ENCODE measurements at regions not wholly inside any gene's neighbourhood (a gene's known extent, or its start where the extent isn't known, plus 50 kb on each side); places are given as distances from the start of the nearest gene placed in this dataset.

DNA sequence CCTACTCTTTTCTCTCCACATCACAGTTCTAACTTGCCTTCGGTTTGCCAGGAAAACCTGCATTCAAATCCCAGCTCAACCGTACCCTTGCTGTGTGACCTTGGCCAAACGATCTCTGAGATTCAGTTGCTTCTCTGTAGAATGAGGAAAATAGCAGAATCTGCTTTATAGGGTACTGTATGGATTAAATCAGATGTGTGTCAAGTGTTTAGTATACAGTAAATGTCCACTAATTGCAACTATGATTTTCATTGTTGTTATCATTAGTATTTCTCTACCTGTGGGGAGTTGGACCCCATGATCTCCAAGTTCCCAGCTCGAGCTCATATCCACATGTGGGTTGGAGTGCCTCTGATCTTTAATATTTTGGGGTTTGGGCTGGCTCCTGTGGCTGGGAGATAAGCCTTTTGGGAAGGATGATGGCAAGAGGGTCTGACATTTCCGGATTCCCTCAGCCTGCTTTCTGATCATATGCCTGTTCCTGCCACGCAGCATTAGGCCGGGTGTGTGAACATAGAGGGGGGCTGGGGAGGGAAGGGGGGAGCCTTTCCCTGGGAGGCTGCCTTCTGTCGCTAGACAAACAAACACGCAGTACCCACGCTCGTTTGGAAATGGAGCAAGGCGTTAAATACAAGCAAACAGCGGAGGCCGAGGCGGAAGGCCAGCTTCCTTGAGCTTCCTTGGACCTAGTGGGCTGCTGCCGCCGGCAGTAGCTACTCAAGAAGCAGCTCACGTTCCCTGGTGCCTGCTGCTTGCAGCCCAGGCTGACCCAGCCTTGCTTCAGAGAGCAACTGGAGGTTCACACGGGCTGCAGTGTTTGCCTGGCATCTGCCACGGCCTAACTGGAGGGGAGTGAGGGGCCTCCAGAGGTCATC lies 213.5 kb upstream of the LHX5 start:
- H3K4me3 ChIP-seq (ENCODE audit: low read length) = no peak overlapping the region
- no peaks in the 10 kb centered on the region for H3K36me3 ChIP-seq (replicated peaks; ENCODE audit: insufficient read depth, low read length)
- no peak overlapping the region for H3K9ac ChIP-seq (ENCODE audit: low read length)
- H3K4me1 ChIP-seq (ENCODE audit: low read length) = no peaks in the 10 kb centered on the region
- H2AFZ ChIP-seq (ENCODE audit: low read length) = no peak overlapping the region
- H3K27ac ChIP-seq (ENCODE audit: low read length) = no peak overlapping the region
- H3K9me3 ChIP-seq (replicated peaks; ENCODE audit: insufficient read depth, low read length) = no peaks in the 10 kb centered on the region
- H3K4me2 ChIP-seq (ENCODE audit: low read depth, low read length) = no peak overlapping the region
- H3K27me3 ChIP-seq (replicated peaks; ENCODE audit: insufficient read depth, low read length) = no peaks in the 10 kb centered on the region; the same call in 1 of the 2 replicates
- H4K20me1 ChIP-seq (ENCODE audit: insufficient read depth, low read length) = no peaks in the 10 kb centered on the region
- no peaks in the 10 kb centered on the region for H3F3A ChIP-seq (ENCODE audit: insufficient read depth, low read length)
- DNase-seq = no peak
- TF ChIP-seq EZH2 (optimal IDR thresholded peaks at IDR 0.05; ENCODE audit: low read depth, low read length) = no peak
- TF ChIP-seq, protein P1, sequence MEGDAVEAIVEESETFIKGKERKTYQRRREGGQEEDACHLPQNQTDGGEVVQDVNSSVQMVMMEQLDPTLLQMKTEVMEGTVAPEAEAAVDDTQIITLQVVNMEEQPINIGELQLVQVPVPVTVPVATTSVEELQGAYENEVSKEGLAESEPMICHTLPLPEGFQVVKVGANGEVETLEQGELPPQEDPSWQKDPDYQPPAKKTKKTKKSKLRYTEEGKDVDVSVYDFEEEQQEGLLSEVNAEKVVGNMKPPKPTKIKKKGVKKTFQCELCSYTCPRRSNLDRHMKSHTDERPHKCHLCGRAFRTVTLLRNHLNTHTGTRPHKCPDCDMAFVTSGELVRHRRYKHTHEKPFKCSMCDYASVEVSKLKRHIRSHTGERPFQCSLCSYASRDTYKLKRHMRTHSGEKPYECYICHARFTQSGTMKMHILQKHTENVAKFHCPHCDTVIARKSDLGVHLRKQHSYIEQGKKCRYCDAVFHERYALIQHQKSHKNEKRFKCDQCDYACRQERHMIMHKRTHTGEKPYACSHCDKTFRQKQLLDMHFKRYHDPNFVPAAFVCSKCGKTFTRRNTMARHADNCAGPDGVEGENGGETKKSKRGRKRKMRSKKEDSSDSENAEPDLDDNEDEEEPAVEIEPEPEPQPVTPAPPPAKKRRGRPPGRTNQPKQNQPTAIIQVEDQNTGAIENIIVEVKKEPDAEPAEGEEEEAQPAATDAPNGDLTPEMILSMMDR (IDR thresholded peaks at IDR 0.05; ENCODE audit: low read length) = no peak
- no peaks in the 10 kb centered on the region for H3K79me2 ChIP-seq (ENCODE audit: low read length)
- no peaks in the 10 kb centered on the region for H3K9me2 ChIP-seq (replicated peaks; ENCODE audit: insufficient read depth, low read length)

DNA sequence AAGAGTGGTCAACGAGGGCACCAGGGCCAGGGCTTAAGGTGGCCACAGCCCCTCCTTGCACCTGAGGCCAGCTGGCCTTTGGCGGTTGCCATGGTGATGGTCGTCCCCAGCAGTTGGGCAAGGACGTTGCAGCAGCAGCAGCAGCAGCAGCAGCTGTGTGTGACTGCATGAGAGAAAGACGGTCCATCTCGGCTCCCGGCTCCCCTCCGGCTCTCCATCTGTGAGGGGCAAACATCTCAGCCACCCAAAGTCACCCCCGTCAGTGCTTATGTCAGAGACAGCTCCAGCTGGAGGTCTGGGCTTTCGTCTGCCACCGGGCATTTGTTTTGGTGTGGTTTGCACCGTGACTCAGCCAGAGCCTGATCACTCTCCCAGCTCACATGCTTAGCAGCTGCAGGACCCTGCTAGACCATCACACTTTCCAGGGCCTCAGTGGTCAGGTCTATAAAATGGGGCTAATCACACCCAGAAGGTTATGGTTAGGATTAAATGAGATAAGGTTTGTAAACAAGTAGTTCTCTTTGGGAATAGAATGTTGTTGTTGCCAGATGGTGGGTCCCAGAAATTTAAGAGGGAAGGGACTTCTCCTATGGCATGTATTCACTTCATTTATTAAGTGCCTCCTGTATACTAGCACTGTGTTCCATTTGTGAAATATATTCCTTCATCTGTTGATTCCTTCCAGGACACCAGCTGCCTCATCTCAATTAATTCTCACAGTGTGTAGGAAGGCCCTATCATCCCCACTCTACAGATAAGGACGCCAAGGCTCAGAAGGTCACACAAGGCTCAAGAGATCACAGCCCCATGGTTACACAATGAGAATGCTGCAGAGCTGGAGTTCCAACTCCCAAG lies 212.6 kb upstream of the LHX5 start:
- no peaks in the 10 kb centered on the region for H3K36me3 ChIP-seq (replicated peaks; ENCODE audit: insufficient read depth, low read length)
- H3K27me3 ChIP-seq (replicated peaks; ENCODE audit: insufficient read depth, low read length) = no peaks in the 10 kb centered on the region; the same call in 1 of the 2 replicates
- TF ChIP-seq, protein P1 (IDR thresholded peaks at IDR 0.05; ENCODE audit: low read length) = no peak
- no peak for TF ChIP-seq EZH2phosphoT487 (IDR thresholded peaks at IDR 0.05; ENCODE audit: low read length)
- no peak for TF ChIP-seq EZH2 (optimal IDR thresholded peaks at IDR 0.05; ENCODE audit: low read depth, low read length)
- no peaks in the 10 kb centered on the region for H4K20me1 ChIP-seq (ENCODE audit: insufficient read depth, low read length)
- no peak overlapping the region for H3K4me3 ChIP-seq (ENCODE audit: low read length)
- H3K4me1 ChIP-seq (ENCODE audit: low read length) = no peaks in the 10 kb centered on the region
- no peak for DNase-seq
- no peak overlapping the region for H2AFZ ChIP-seq (ENCODE audit: low read length)
- no peak overlapping the region for H3K9ac ChIP-seq (ENCODE audit: low read length)
- no peaks in the 10 kb centered on the region for H3K9me3 ChIP-seq (replicated peaks; ENCODE audit: insufficient read depth, low read length)
- H3K79me2 ChIP-seq (ENCODE audit: low read length) = no peaks in the 10 kb centered on the region
- no peak overlapping the region for H3K4me2 ChIP-seq (ENCODE audit: low read depth, low read length)
- H3F3A ChIP-seq (ENCODE audit: insufficient read depth, low read length) = no peaks in the 10 kb centered on the region
- H3K27ac ChIP-seq (ENCODE audit: low read length) = no peak overlapping the region
- H3K9me2 ChIP-seq (replicated peaks; ENCODE audit: insufficient read depth, low read length) = no peaks in the 10 kb centered on the region

DNA sequence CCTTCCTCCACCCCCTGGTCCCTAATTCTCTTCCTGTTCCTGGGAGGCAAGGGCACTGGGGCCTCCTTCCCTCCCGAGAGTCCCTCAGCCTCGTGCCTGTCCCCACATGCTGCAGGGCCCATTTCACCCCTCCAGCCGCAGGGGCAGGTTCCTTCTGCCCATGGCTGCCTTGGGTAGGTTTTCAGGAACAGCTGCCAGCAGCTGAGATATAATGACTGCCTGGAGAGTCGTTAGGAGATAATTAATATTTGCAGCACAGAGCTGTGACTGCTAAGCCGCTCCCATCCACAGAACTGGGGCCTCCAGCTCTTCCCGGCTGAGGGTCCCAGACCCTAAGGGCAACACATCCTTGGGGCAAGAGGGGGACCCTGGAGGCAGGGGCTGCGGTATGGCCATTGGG lies 211.9 kb upstream of the LHX5 start:
- H3K9me3 ChIP-seq (replicated peaks; ENCODE audit: insufficient read depth, low read length) = no peaks in the 10 kb centered on the region
- no peak overlapping the region for H3K4me3 ChIP-seq (ENCODE audit: low read length)
- no peaks in the 10 kb centered on the region for H4K20me1 ChIP-seq (ENCODE audit: insufficient read depth, low read length)
- H3K27me3 ChIP-seq (replicated peaks; ENCODE audit: insufficient read depth, low read length) = no peaks in the 10 kb centered on the region
- H3K79me2 ChIP-seq (ENCODE audit: low read length) = no peaks in the 10 kb centered on the region
- no peaks in the 10 kb centered on the region for H3K4me1 ChIP-seq (ENCODE audit: low read length)
- H3K36me3 ChIP-seq (replicated peaks; ENCODE audit: insufficient read depth, low read length) = no peaks in the 10 kb centered on the region
- H3K9ac ChIP-seq (ENCODE audit: low read length) = no peak overlapping the region
- no peak overlapping the region for H2AFZ ChIP-seq (ENCODE audit: low read length)
- H3F3A ChIP-seq (ENCODE audit: insufficient read depth, low read length) = no peaks in the 10 kb centered on the region
- no peaks in the 10 kb centered on the region for H3K9me2 ChIP-seq (replicated peaks; ENCODE audit: insufficient read depth, low read length)
- TF ChIP-seq, protein P1 (IDR thresholded peaks at IDR 0.05; ENCODE audit: low read length) = no peak
- no peak for TF ChIP-seq EZH2phosphoT487 (IDR thresholded peaks at IDR 0.05; ENCODE audit: low read length)
- TF ChIP-seq EZH2 (optimal IDR thresholded peaks at IDR 0.05; ENCODE audit: low read depth, low read length) = no peak
- DNase-seq = no peak
- H3K4me2 ChIP-seq (ENCODE audit: low read depth, low read length) = no peak overlapping the region
- no peak overlapping the region for H3K27ac ChIP-seq (ENCODE audit: low read length)
